ENCODE measurements at regions not wholly inside any gene's neighbourhood (a gene's known extent, or its start where the extent isn't known, plus 50 kb on each side); places are given as distances from the start of the nearest gene placed in this dataset.

- no peak for TF ChIP-seq EZH2phosphoT487 (conservative IDR thresholded peaks at IDR 0.05; ENCODE audit: low read length)
- TF ChIP-seq, protein P1, sequence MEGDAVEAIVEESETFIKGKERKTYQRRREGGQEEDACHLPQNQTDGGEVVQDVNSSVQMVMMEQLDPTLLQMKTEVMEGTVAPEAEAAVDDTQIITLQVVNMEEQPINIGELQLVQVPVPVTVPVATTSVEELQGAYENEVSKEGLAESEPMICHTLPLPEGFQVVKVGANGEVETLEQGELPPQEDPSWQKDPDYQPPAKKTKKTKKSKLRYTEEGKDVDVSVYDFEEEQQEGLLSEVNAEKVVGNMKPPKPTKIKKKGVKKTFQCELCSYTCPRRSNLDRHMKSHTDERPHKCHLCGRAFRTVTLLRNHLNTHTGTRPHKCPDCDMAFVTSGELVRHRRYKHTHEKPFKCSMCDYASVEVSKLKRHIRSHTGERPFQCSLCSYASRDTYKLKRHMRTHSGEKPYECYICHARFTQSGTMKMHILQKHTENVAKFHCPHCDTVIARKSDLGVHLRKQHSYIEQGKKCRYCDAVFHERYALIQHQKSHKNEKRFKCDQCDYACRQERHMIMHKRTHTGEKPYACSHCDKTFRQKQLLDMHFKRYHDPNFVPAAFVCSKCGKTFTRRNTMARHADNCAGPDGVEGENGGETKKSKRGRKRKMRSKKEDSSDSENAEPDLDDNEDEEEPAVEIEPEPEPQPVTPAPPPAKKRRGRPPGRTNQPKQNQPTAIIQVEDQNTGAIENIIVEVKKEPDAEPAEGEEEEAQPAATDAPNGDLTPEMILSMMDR (IDR thresholded peaks at IDR 0.05; ENCODE audit: insufficient read depth, low read length, poor library complexity, severe bottlenecking) = no peak
- H3K4me3 ChIP-seq (ENCODE audit: insufficient read depth, low read length, poor library complexity, severe bottlenecking) = no peak overlapping the region
- no peak overlapping the region for H3K27ac ChIP-seq (ENCODE audit: low read depth, low read length)
These were observed 202.8 kb upstream of the DIO2 start for GRCh38 chr14:80414080-80414479.

GRCh38 chr14:80404413-80404812 is 193.1 kb upstream of the DIO2 start:
- H2AFZ ChIP-seq (ENCODE audit: low read depth, low read length, severe bottlenecking) = no peak overlapping the region
- no peaks in the 10 kb centered on the region for H3K27me3 ChIP-seq (ENCODE audit: low read length)
- no peak for TF ChIP-seq EZH2phosphoT487 (conservative IDR thresholded peaks at IDR 0.05; ENCODE audit: low read length)
- TF ChIP-seq, protein P1 (IDR thresholded peaks at IDR 0.05; ENCODE audit: insufficient read depth, low read length, poor library complexity, severe bottlenecking) = no peak
- H3F3A ChIP-seq (ENCODE audit: insufficient read depth) = no peaks in the 10 kb centered on the region
- H3K9ac ChIP-seq (ENCODE audit: low read length) = no peak overlapping the region
- no peaks in the 10 kb centered on the region for H3K9me2 ChIP-seq (replicated peaks; ENCODE audit: insufficient read depth, low read length)
- no peaks in the 10 kb centered on the region for H3K36me3 ChIP-seq (ENCODE audit: low read length)
- H4K20me1 ChIP-seq (ENCODE audit: low read depth, low read length) = no peaks in the 10 kb centered on the region
- H3K27ac ChIP-seq (ENCODE audit: low read depth, low read length) = no peak overlapping the region
- H3K9me3 ChIP-seq (ENCODE audit: insufficient read depth, low read length) = no peaks in the 10 kb centered on the region
- no peaks in the 10 kb centered on the region for H3K79me2 ChIP-seq (ENCODE audit: insufficient read depth, low read length)
- no peak overlapping the region for H3K4me2 ChIP-seq (ENCODE audit: low read depth, low read length, poor library complexity, severe bottlenecking)
- no peak overlapping the region for H3K4me3 ChIP-seq (ENCODE audit: insufficient read depth, low read length, poor library complexity, severe bottlenecking)

More at GRCh38 chr14:80414080-80414479, 202.8 kb upstream of the DIO2 start:
- H3K9me2 ChIP-seq (replicated peaks; ENCODE audit: insufficient read depth, low read length) = no peaks in the 10 kb centered on the region
- no peaks in the 10 kb centered on the region for H3K79me2 ChIP-seq (ENCODE audit: insufficient read depth, low read length)
- H3K36me3 ChIP-seq (ENCODE audit: low read length) = no peaks in the 10 kb centered on the region
- H3K27me3 ChIP-seq (ENCODE audit: low read length) = no peaks in the 10 kb centered on the region
- H3K4me2 ChIP-seq (ENCODE audit: low read depth, low read length, poor library complexity, severe bottlenecking) = no peak overlapping the region
- no peaks in the 10 kb centered on the region for H4K20me1 ChIP-seq (ENCODE audit: low read depth, low read length)
- no peak overlapping the region for H3K9ac ChIP-seq (ENCODE audit: low read length)
- H3F3A ChIP-seq (ENCODE audit: insufficient read depth) = no peaks in the 10 kb centered on the region
- no peaks in the 10 kb centered on the region for H3K9me3 ChIP-seq (ENCODE audit: insufficient read depth, low read length)
- H2AFZ ChIP-seq (ENCODE audit: low read depth, low read length, severe bottlenecking) = no peak overlapping the region

- H3K79me2 ChIP-seq (ENCODE audit: insufficient read depth, low read length) = no peaks in the 10 kb centered on the region
- no peak for TF ChIP-seq EZH2phosphoT487 (conservative IDR thresholded peaks at IDR 0.05; ENCODE audit: low read length)
- TF ChIP-seq, protein P1 (IDR thresholded peaks at IDR 0.05; ENCODE audit: insufficient read depth, low read length, poor library complexity, severe bottlenecking) = no peak
- no peaks in the 10 kb centered on the region for H4K20me1 ChIP-seq (ENCODE audit: low read depth, low read length)
- H3K27me3 ChIP-seq (ENCODE audit: low read length) = no peaks in the 10 kb centered on the region
- H3K9ac ChIP-seq (ENCODE audit: low read length) = no peak overlapping the region
- H3F3A ChIP-seq (ENCODE audit: insufficient read depth) = no peaks in the 10 kb centered on the region
- no peak overlapping the region for H3K4me2 ChIP-seq (ENCODE audit: low read depth, low read length, poor library complexity, severe bottlenecking)
- no peaks in the 10 kb centered on the region for H3K9me2 ChIP-seq (replicated peaks; ENCODE audit: insufficient read depth, low read length)
- H2AFZ ChIP-seq (ENCODE audit: low read depth, low read length, severe bottlenecking) = no peak overlapping the region
- H3K4me3 ChIP-seq (ENCODE audit: insufficient read depth, low read length, poor library complexity, severe bottlenecking) = no peak overlapping the region
- H3K27ac ChIP-seq (ENCODE audit: low read depth, low read length) = no peak overlapping the region
- no peaks in the 10 kb centered on the region for H3K9me3 ChIP-seq (ENCODE audit: insufficient read depth, low read length)
- H3K36me3 ChIP-seq (ENCODE audit: low read length) = no peaks in the 10 kb centered on the region
These were observed 191.7 kb upstream of the DIO2 start for GRCh38 chr14:80403036-80403435.
